ENCODE measurements at regions not wholly inside any gene's neighbourhood (a gene's known extent, or its start where the extent isn't known, plus 50 kb on each side); places are given as distances from the start of the nearest gene placed in this dataset.

DNA sequence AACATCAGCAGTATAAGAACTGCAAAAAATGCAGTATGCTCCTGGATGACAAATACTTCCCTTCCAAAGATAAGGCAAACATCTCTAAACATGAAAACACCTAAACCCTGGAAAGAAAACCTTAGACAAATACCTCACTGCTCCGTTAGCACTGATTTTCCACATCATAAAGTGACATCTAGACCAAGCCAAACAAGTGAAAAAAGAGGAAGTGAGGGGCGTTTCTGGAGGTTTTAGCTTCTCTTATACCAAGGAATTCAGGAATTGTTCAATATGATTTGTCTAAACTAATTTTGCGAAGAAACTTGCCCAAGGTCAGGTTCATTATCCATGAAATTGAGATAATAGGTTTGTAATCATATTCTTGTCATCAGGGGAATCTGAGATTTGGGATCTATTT, 279.7 kb downstream of the ADRA2A start:
- in situ Hi-C loops (cut with MboI; ENCODE audit: low sequenced_read_pairs) = no loop called here

More for the DNA sequence above, 279.7 kb downstream of the ADRA2A start:
- CTCF ChIA-PET = no interaction called here
- Histone ChIP-seq H3K4me3 (ENCODE audit: insufficient read depth, low read depth, low read length) (no peak overlapping the region), H3K27ac (ENCODE audit: insufficient read depth, low read length) (no peak overlapping the region), H3K9me1 (ENCODE audit: insufficient read depth, low read length) (no peaks in the 10 kb centered on the region), H3K9me3 (ENCODE audit: control insufficient read depth, insufficient read depth, low read length) (peaks cover 3% of the 10 kb centered on the region; the same call in 1 of the 2 replicates), H3K56ac (ENCODE audit: extremely low read depth, insufficient read depth, low read length) (no peak overlapping the region), H3K14ac (replicated peaks; ENCODE audit: low read depth, low read length) (no peak overlapping the region), H3K4me2 (ENCODE audit: low read depth, low read length) (no peak overlapping the region), H3K23ac (ENCODE audit: low read depth, low read length) (no peak overlapping the region), H2BK20ac (ENCODE audit: low read depth, low read length) (no peak overlapping the region), H4K91ac (ENCODE audit: insufficient read depth, low read depth, low read length) (no peak overlapping the region), H2BK15ac (ENCODE audit: low read depth, low read length) (no peak overlapping the region), H3K27me3 (ENCODE audit: control insufficient read depth, insufficient read depth, low read length) (no peaks in the 10 kb centered on the region), H2BK5ac (ENCODE audit: low read depth, low read length, poor library complexity, severe bottlenecking) (no peak overlapping the region), H2AK5ac (ENCODE audit: low read depth, low read length) (no peak overlapping the region), H3K4ac (ENCODE audit: low read depth, low read length) (no peak overlapping the region), H4K8ac (ENCODE audit: low read depth in 2 of 2, low read length in 2 of 2) (no peak overlapping the region), H2AK9ac (replicated peaks; ENCODE audit: low read depth, low read length, poor library complexity) (no peak overlapping the region), H3K4me1 (ENCODE audit: control insufficient read depth, insufficient read depth, low read length) (no peaks in the 10 kb centered on the region), H3K79me1 (ENCODE audit: low read depth in 1 of 2, low read length in 2 of 2) (no peaks in the 10 kb centered on the region), H3K36me3 (ENCODE audit: control insufficient read depth, insufficient read depth, low read length) (no peaks in the 10 kb centered on the region), H2AFZ (replicated peaks; ENCODE audit: low read length, poor library complexity) (no peak overlapping the region), H3K18ac (ENCODE audit: low read depth, low read length) (no peak overlapping the region), H3K9ac (ENCODE audit: low read depth, low read length) (no peak overlapping the region), H2BK120ac (ENCODE audit: low read depth, low read length) (no peak overlapping the region), H4K5ac (ENCODE audit: low read depth, low read length) (no peak overlapping the region), H4K20me1 (ENCODE audit: insufficient read depth, low read length) (no peaks in the 10 kb centered on the region)
- POLR2A ChIA-PET (ENCODE audit: unreplicated experiment) = no interaction called here
- BruUV-seq (replicated peaks) = no TSS peak
- DNase-seq = no peak
- dilution Hi-C loops (cut with HindIII; ENCODE audit: low sequenced_read_pairs, unreplicated experiment) (no loop called here), intact Hi-C loops (cut with micrococcal nuclease) (no loop called here)
- TF ChIP-seq, protein P1, sequence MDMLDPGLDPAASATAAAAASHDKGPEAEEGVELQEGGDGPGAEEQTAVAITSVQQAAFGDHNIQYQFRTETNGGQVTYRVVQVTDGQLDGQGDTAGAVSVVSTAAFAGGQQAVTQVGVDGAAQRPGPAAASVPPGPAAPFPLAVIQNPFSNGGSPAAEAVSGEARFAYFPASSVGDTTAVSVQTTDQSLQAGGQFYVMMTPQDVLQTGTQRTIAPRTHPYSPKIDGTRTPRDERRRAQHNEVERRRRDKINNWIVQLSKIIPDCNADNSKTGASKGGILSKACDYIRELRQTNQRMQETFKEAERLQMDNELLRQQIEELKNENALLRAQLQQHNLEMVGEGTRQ (IDR thresholded peaks at IDR 0.05; ENCODE audit: low read depth, low read length) = no peak
- TF ChIP-seq RAD21 (IDR thresholded peaks at IDR 0.05; ENCODE audit: low read length) (no peak), CHD1 (IDR thresholded peaks at IDR 0.05; ENCODE audit: low read depth, low read length) (no peak), POLR2A (IDR thresholded peaks at IDR 0.05; ENCODE audit: low read depth, low read length) (no peak), NFE2L2 (IDR thresholded peaks at IDR 0.05; ENCODE audit: low read depth, low read length) (no peak), CEBPB (IDR thresholded peaks at IDR 0.05; ENCODE audit: low read depth, low read length) (no peak), SMC3 (IDR thresholded peaks at IDR 0.05; ENCODE audit: low read depth, low read length) (no peak)
- TF ChIP-seq, protein P2, sequence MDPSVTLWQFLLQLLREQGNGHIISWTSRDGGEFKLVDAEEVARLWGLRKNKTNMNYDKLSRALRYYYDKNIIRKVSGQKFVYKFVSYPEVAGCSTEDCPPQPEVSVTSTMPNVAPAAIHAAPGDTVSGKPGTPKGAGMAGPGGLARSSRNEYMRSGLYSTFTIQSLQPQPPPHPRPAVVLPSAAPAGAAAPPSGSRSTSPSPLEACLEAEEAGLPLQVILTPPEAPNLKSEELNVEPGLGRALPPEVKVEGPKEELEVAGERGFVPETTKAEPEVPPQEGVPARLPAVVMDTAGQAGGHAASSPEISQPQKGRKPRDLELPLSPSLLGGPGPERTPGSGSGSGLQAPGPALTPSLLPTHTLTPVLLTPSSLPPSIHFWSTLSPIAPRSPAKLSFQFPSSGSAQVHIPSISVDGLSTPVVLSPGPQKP (IDR thresholded peaks at IDR 0.05; ENCODE audit: borderline replicate concordance, low read depth, low read length) = no peak
- no peak for ATAC-seq (ENCODE audit: low read depth)
- WGBS, 2 experiments (ENCODE audit: extremely low coverage in 2 of 2, insufficient read length in 1 of 2) = no CpG with 5 or more reads among the region's 3 CpGs
